ENCODE measurements at regions not wholly inside any gene's neighbourhood (a gene's known extent, or its start where the extent isn't known, plus 50 kb on each side); places are given as distances from the start of the nearest gene placed in this dataset.

- H3K9me3 ChIP-seq (ENCODE audit: low read depth) = no peaks in the 10 kb centered on the region
- TF ChIP-seq EZH2phosphoT487 (IDR thresholded peaks at IDR 0.05; ENCODE audit: low read depth, severe bottlenecking, unreplicated experiment) (no peak), EZH2 (IDR thresholded peaks at IDR 0.05; ENCODE audit: borderline replicate concordance) (no peak), CTCF (IDR thresholded peaks at IDR 0.05; ENCODE audit: poor library complexity) (no peak)
- no peaks in the 10 kb centered on the region for H3K4me1 ChIP-seq (ENCODE audit: insufficient read depth)
- no peak overlapping the region for H3K4me2 ChIP-seq
- DNase-seq (ENCODE audit: low spot score) = no peak
- H4K20me1 ChIP-seq (ENCODE audit: insufficient read depth, poor library complexity, severe bottlenecking) = no peaks in the 10 kb centered on the region
- no peaks in the 10 kb centered on the region for H3K27me3 ChIP-seq
- 93% methylated on average over 16 of the region's 16 CpGs for WGBS (ENCODE audit: low lambda C conversion rate, missing lambda C conversion rate)
- no peaks in the 10 kb centered on the region for H3K9me2 ChIP-seq (replicated peaks; ENCODE audit: insufficient read depth)
- no peak overlapping the region for H3K4me3 ChIP-seq
- H3K36me3 ChIP-seq (replicated peaks; ENCODE audit: insufficient read depth, low read depth) = no peaks in the 10 kb centered on the region
- no peak overlapping the region for H3K27ac ChIP-seq
- no peaks in the 10 kb centered on the region for H3K79me2 ChIP-seq
- no peak overlapping the region for H2AFZ ChIP-seq
Observed at GRCh38 chr12:115348301-115348700, 664.3 kb upstream of the TBX3 start.

- no peak overlapping the region for H2AFZ ChIP-seq
- no peaks in the 10 kb centered on the region for H3K9me2 ChIP-seq (replicated peaks; ENCODE audit: insufficient read depth)
- H3K4me3 ChIP-seq = no peak overlapping the region
- no peaks in the 10 kb centered on the region for H3K9me3 ChIP-seq (ENCODE audit: low read depth)
- H3K27me3 ChIP-seq = no peaks in the 10 kb centered on the region
- DNase-seq (ENCODE audit: low spot score) = no peak
- 76% methylated on average over 5 of the region's 5 CpGs for WGBS (ENCODE audit: low lambda C conversion rate, missing lambda C conversion rate)
- H4K20me1 ChIP-seq (ENCODE audit: insufficient read depth, poor library complexity, severe bottlenecking) = no peaks in the 10 kb centered on the region
- H3K27ac ChIP-seq = no peak overlapping the region
- H3K4me2 ChIP-seq = no peak overlapping the region
- no peak for TF ChIP-seq EZH2 (IDR thresholded peaks at IDR 0.05; ENCODE audit: borderline replicate concordance)
- TF ChIP-seq CTCF (IDR thresholded peaks at IDR 0.05; ENCODE audit: poor library complexity) = no peak
- TF ChIP-seq EZH2phosphoT487 (IDR thresholded peaks at IDR 0.05; ENCODE audit: low read depth, severe bottlenecking, unreplicated experiment) = no peak
- H3K4me1 ChIP-seq (ENCODE audit: insufficient read depth) = no peaks in the 10 kb centered on the region
- H3K79me2 ChIP-seq = no peaks in the 10 kb centered on the region
- no peaks in the 10 kb centered on the region for H3K36me3 ChIP-seq (replicated peaks; ENCODE audit: insufficient read depth, low read depth)
Observed at GRCh38 chr12:115343601-115344000, 659.6 kb upstream of the TBX3 start.

- Histone ChIP-seq H3K9me2 (replicated peaks; ENCODE audit: insufficient read depth) (no peaks in the 10 kb centered on the region), H4K20me1 (ENCODE audit: insufficient read depth, poor library complexity, severe bottlenecking) (no peaks in the 10 kb centered on the region), H3K79me2 (no peaks in the 10 kb centered on the region), H3K4me1 (ENCODE audit: insufficient read depth) (no peaks in the 10 kb centered on the region), H3K9me3 (ENCODE audit: low read depth) (no peaks in the 10 kb centered on the region), H3K27me3 (no peaks in the 10 kb centered on the region), H3K4me2 (no peak overlapping the region), H3K4me3 (no peak overlapping the region), H3K27ac (no peak overlapping the region), H2AFZ (no peak overlapping the region), H3K36me3 (replicated peaks; ENCODE audit: insufficient read depth, low read depth) (no peaks in the 10 kb centered on the region)
- 98% methylated on average over 2 of the region's 2 CpGs for WGBS (ENCODE audit: low lambda C conversion rate, missing lambda C conversion rate)
- DNase-seq (ENCODE audit: low spot score) = no peak
- no peak for TF ChIP-seq EZH2 (IDR thresholded peaks at IDR 0.05; ENCODE audit: borderline replicate concordance)
Observed at GRCh38 chr12:115343008-115343407, 659.0 kb upstream of the TBX3 start.

- Histone ChIP-seq H3K36me3 (replicated peaks; ENCODE audit: insufficient read depth, low read depth) (no peaks in the 10 kb centered on the region), H3K9me2 (replicated peaks; ENCODE audit: insufficient read depth) (no peaks in the 10 kb centered on the region), H4K20me1 (ENCODE audit: insufficient read depth, poor library complexity, severe bottlenecking) (no peaks in the 10 kb centered on the region), H2AFZ (no peak overlapping the region), H3K27me3 (no peaks in the 10 kb centered on the region), H3K9me3 (ENCODE audit: low read depth) (no peaks in the 10 kb centered on the region), H3K27ac (peak overlapping the region; percentile 77), H3K79me2 (no peaks in the 10 kb centered on the region), H3K4me1 (ENCODE audit: insufficient read depth) (no peaks in the 10 kb centered on the region), H3K4me3 (no peak overlapping the region), H3K4me2 (no peak overlapping the region)
- 58% methylated on average over 6 of the region's 6 CpGs for WGBS (ENCODE audit: low lambda C conversion rate, missing lambda C conversion rate)
- DNase-seq (ENCODE audit: low spot score) = peak; percentile 81
- no peak for TF ChIP-seq EZH2 (IDR thresholded peaks at IDR 0.05; ENCODE audit: borderline replicate concordance)
- TF ChIP-seq CTCF (IDR thresholded peaks at IDR 0.05; ENCODE audit: poor library complexity) = no peak
- no peak for TF ChIP-seq EZH2phosphoT487 (IDR thresholded peaks at IDR 0.05; ENCODE audit: low read depth, severe bottlenecking, unreplicated experiment)
Observed at GRCh38 chr12:115341442-115341841, 657.5 kb upstream of the TBX3 start.

All from hepatocyte (in vitro differentiated cells).